Stomach (tissue), 8 donors: ENCODE measurements at regions not wholly inside any gene's neighbourhood (a gene's known extent, or its start where the extent isn't known, plus 50 kb on each side); places are given as distances from the start of the nearest gene placed in this dataset.

Experiments
- DNase-seq, 2 donors: peaks; one replicate each; pipeline versions ENCODE4 v3.0.0 to v3.0.0-alpha.2; 2013 to 2019
- H3K27ac ChIP-seq, 5 donors: fragments of 200-600 bp in 4 of 5; sonication (generic) in 4 of 5; one replicate each; pipeline ENCODE4 v1.5.1; 2013 to 2019; ENCODE audit warnings: mild to moderate bottlenecking in 1 of 5, moderate library complexity in 1 of 5
- H3K27me3 ChIP-seq, 3 donors: fragments of 200-600 bp; sonication (generic); one replicate each; pipeline ENCODE4 v1.5.1; 2017 to 2019; ENCODE audit warnings: mixed run types in 1 of 3
- H3K36me3 ChIP-seq, 4 donors: fragments of 200-600 bp; sonication (generic); 1 replicate in 3 of 4; 2 replicates in 1 of 4; pipeline ENCODE4 v1.5.1; 2016 to 2019
- H3K4me1 ChIP-seq, 4 donors: fragments of 200-600 bp; sonication (generic); one replicate each; pipeline ENCODE4 v1.5.1; 2016 to 2019
- H3K4me3 ChIP-seq, 4 donors: fragments of 200-600 bp; sonication (generic) in 3 of 4; one replicate each; pipeline ENCODE4 v1.5.1; 2016 to 2019; ENCODE audit warnings: mild to moderate bottlenecking in 1 of 4
- H3K9me3 ChIP-seq, 4 donors: fragments of 200-600 bp; sonication (generic); one replicate each; pipeline ENCODE4 v1.5.1; 2016 to 2019
- EP300 ChIP-seq: sonication (generic); formaldehyde crosslinking; IDR thresholded peaks from one replicate; pipeline ENCODE4 v1.6.1; 2017; ENCODE audit warnings: antibody characterized with exemption
- POLR2A ChIP-seq, 4 donors: fragments of 450-650 bp; IDR thresholded peaks; one replicate each; pipeline ENCODE4 v1.6.1; 2016; ENCODE audit warnings: antibody characterized with exemption in 4 of 4, control low read depth in 2 of 4, mild to moderate bottlenecking in 1 of 4, moderate library complexity in 1 of 4
- POLR2AphosphoS5 ChIP-seq, 3 donors: sonication (generic); formaldehyde crosslinking; IDR thresholded peaks; one replicate each; pipeline ENCODE4 v1.6.1; 2016; ENCODE audit warnings: antibody characterized with exemption in 3 of 3
- WGBS, 5 donors: extraction: QIAGEN DNeasy Blood & Tissue Kit in 3 of 5; methylation state at CpG; one replicate each; pipeline versions ENCODE4 v1.1.5 to v1.1.7; 2013 to 2018; 5-methylcytosine and 5-hydroxymethylcytosine counted together
- intact Hi-C: fragments of 100-400 bp; cut with DNase I; formaldehyde crosslinking; loops from one replicate; pipeline ENCODE4 v1.15.1; 2023; ENCODE audit warnings: low total_unique reads
- TF ChIP-seq, protein P1 (sequence below), 7 experiments: fragments of 450-650 bp in 4 of 7; fragments of 200-600 bp in 3 of 7; sonication (generic) in 3 of 7; IDR thresholded peaks; one replicate each; pipeline ENCODE4 v1.5.1; 2016 to 2019; ENCODE audit warnings: antibody characterized with exemption in 7 of 7, control low read depth in 2 of 7, mild to moderate bottlenecking in 1 of 7
- donor health status: healthy with polysubstance abuse.
- donor health status: Bipolar disorder and iron deficiency.
- donor health status: healthy.

DNA sequence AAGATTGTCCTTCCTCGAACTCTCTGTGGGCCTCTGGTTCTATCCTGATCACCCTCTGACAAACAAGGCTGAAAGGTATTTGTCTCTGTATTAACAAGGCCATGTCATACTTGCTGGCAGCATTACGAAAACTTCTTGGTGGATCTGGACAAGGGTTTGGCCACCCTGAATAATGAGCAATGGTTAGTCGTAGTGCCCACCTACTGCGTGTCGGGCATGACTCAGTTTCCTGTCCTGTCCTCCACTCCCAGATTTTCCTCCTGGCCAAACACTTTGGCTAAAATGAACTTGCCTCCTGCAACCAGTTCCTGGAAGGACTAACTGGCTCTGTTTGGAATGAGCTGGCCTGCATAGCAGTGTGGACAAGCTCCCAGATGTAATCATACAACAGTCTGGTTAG is 198.5 kb upstream of the SMIM21 start:
- H3K9me3 ChIP-seq: no peaks in the 10 kb centered on the region
- WGBS, 5 donors: 73 to 91% (median 87%) methylated on average over 5 of the region's 5 CpGs
- no peak overlapping the region for H3K27ac ChIP-seq
- intact Hi-C loops: no loop called here
- H3K4me3 ChIP-seq: no peak overlapping the region
- TF ChIP-seq POLR2AphosphoS5 (IDR thresholded peaks at IDR 0.05): no peak
- TF ChIP-seq, protein P1, sequence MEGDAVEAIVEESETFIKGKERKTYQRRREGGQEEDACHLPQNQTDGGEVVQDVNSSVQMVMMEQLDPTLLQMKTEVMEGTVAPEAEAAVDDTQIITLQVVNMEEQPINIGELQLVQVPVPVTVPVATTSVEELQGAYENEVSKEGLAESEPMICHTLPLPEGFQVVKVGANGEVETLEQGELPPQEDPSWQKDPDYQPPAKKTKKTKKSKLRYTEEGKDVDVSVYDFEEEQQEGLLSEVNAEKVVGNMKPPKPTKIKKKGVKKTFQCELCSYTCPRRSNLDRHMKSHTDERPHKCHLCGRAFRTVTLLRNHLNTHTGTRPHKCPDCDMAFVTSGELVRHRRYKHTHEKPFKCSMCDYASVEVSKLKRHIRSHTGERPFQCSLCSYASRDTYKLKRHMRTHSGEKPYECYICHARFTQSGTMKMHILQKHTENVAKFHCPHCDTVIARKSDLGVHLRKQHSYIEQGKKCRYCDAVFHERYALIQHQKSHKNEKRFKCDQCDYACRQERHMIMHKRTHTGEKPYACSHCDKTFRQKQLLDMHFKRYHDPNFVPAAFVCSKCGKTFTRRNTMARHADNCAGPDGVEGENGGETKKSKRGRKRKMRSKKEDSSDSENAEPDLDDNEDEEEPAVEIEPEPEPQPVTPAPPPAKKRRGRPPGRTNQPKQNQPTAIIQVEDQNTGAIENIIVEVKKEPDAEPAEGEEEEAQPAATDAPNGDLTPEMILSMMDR (IDR thresholded peaks at IDR 0.05): no peak
- no peak for TF ChIP-seq POLR2A (IDR thresholded peaks at IDR 0.05)
- no peak for TF ChIP-seq EP300
- H3K36me3 ChIP-seq: no peaks in the 10 kb centered on the region
- DNase-seq: no peak
- H3K27me3 ChIP-seq: no peaks in the 10 kb centered on the region
- H3K4me1 ChIP-seq: no peaks in the 10 kb centered on the region

DNA sequence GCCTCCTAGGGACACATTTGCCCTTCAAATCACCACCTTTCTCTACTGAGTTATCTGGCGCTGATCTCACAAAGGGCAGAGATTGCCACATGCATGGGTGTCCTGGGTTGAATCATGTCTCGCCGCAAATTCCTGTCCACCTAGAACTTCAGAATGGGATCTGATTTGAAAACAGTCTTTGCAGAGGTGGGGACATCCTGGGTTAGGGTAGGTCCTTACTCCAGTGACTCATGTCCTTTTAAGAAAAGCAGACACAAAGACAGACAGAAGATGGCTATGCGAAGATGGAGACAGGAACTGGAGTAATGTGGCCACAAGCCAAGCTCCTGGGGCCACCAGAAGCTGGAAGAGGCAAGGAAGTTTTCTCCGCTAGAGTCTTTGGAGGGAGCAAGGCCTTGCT is 197.4 kb upstream of the SMIM21 start:
- Histone ChIP-seq H3K9me3 (no peaks in the 10 kb centered on the region), H3K36me3 (no peaks in the 10 kb centered on the region), H3K27ac (no peak overlapping the region), H3K27me3 (no peaks in the 10 kb centered on the region), H3K4me1 (no peaks in the 10 kb centered on the region), H3K4me3 (no peak overlapping the region)
- no peak for TF ChIP-seq EP300
- WGBS, 5 donors: 90 to 96% (median 94%) methylated on average over 5 of the region's 5 CpGs
- no peak for DNase-seq
- intact Hi-C loops: no loop called here

DNA sequence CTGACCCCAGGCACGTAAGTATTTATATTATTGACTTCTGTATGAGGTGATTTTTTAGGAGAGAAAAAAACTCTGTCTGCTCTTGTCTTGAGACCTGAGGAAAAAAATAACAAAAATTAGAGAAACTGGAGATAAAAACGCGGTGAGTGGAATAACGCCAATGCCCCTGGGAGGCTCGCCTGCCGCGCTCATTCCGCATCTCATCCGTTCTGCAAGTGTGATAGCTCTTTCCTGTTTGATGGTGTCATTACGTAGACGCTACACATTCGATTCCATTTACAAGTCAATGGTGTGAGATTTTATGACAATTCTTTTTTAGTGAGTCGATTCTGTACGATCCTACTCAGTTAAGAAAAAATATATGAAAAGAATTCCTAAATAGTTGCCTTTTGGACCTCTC is 194.3 kb upstream of the SMIM21 start:
- intact Hi-C loops: no loop called here

DNA sequence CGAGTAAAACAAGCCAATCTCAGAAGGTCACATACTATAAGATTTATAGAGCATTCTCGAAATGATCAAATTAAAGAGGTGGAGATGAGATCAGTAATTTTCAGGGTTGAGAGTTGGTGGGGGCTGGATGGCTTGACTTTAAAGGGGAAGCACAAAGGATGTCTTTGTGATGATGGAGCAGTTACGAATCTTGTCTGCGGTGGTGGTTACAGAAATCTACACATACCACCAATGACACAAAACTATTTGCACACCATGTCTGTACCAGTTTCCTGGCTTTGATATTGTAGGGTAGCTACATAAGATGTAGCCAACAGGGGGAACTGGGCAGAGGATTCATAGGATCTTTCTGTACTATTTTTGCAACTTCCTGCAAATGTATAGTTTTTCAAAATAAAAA is 190.6 kb upstream of the SMIM21 start:
- H3K27me3 ChIP-seq: no peaks in the 10 kb centered on the region
- H3K4me1 ChIP-seq: no peaks in the 10 kb centered on the region
- intact Hi-C loops: no loop called here
- WGBS, 5 donors: 84 to 92% (median 85%) methylated on average over 4 of the region's 4 CpGs
- no peaks in the 10 kb centered on the region for H3K9me3 ChIP-seq
- no peaks in the 10 kb centered on the region for H3K36me3 ChIP-seq
- TF ChIP-seq POLR2AphosphoS5 (IDR thresholded peaks at IDR 0.05): no peak
- no peak for TF ChIP-seq POLR2A (IDR thresholded peaks at IDR 0.05)
- TF ChIP-seq, protein P1 (IDR thresholded peaks at IDR 0.05): no peak
- TF ChIP-seq EP300: no peak
- H3K4me3 ChIP-seq: no peak overlapping the region
- DNase-seq: no peak
- H3K27ac ChIP-seq: no peak overlapping the region

More for the DNA sequence above, 194.3 kb upstream of the SMIM21 start:
- 88 to 95% (median 95%) methylated on average over 14 of the region's 14 CpGs for WGBS, 5 donors
- Histone ChIP-seq H3K27me3 (no peaks in the 10 kb centered on the region), H3K27ac (no peak overlapping the region), H3K4me3 (no peak overlapping the region), H3K9me3 (no peaks in the 10 kb centered on the region), H3K4me1 (no peaks in the 10 kb centered on the region), H3K36me3 (no peaks in the 10 kb centered on the region)
- TF ChIP-seq EP300 (no peak), POLR2AphosphoS5 (IDR thresholded peaks at IDR 0.05) (no peak), POLR2A (IDR thresholded peaks at IDR 0.05) (no peak)
- TF ChIP-seq, protein P1 (IDR thresholded peaks at IDR 0.05): no peak
- DNase-seq: no peak

DNA sequence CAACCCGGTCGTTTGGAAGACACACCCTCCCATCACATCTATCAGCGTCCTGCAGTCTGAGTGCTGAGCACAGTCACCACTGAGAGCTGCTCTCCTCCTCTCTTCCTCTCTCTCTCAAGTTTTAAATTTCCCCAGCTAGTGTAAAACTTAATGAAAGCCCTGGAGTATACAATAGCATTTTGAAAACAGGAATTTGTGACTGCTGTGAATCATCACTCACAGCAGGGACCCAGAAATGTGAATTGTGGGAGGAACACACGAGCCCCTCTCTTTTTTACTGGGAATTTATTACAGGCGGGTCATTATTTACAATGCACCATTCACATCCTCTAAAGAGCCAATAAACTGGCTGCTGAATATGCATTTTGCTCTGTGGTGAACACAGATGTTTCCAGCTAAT is 185.0 kb upstream of the SMIM21 start:
- Histone ChIP-seq H3K27ac (no peak overlapping the region), H3K4me1 (no peaks in the 10 kb centered on the region), H3K27me3 (no peaks in the 10 kb centered on the region), H3K9me3 (no peaks in the 10 kb centered on the region), H3K4me3 (no peak overlapping the region), H3K36me3 (no peaks in the 10 kb centered on the region)
- peak in 1 of 2 donors; percentile 9 for DNase-seq
- intact Hi-C loops: no loop called here
- TF ChIP-seq POLR2A (IDR thresholded peaks at IDR 0.05) (no peak), EP300 (no peak), POLR2AphosphoS5 (IDR thresholded peaks at IDR 0.05) (no peak)
- TF ChIP-seq, protein P1 (IDR thresholded peaks at IDR 0.05): no peak
- WGBS, 5 donors: 26 to 40% (median 31%) methylated on average over 5 of the region's 5 CpGs
